Suprapubic skin (tissue), 4 donors: ENCODE measurements at regions not wholly inside any gene's neighbourhood (a gene's known extent, or its start where the extent isn't known, plus 50 kb on each side); places are given as distances from the start of the nearest gene placed in this dataset.

Experiments used
- DNase-seq, 2 donors: peaks; one replicate each; pipeline ENCODE4 v3.0.0-alpha.2; 2019; ENCODE audit warnings: low spot score in 2 of 2
- H3K27ac ChIP-seq: fragments of 200-600 bp; sonication (generic); one replicate; pipeline ENCODE4 v1.5.1; 2019
- H3K27me3 ChIP-seq: fragments of 200-600 bp; sonication (generic); one replicate; pipeline ENCODE4 v1.5.1; 2019
- H3K36me3 ChIP-seq: fragments of 200-600 bp; sonication (generic); one replicate; pipeline ENCODE4 v1.5.1; 2019
- H3K4me1 ChIP-seq: fragments of 200-600 bp; sonication (generic); one replicate; pipeline ENCODE4 v1.5.1; 2019
- H3K4me3 ChIP-seq: fragments of 200-600 bp; sonication (generic); one replicate; pipeline ENCODE4 v1.5.1; 2019; ENCODE audit warnings: mild to moderate bottlenecking
- H3K9me3 ChIP-seq: fragments of 200-600 bp; sonication (generic); one replicate; pipeline ENCODE4 v1.5.1; 2019
- EP300 ChIP-seq: sonication (generic); formaldehyde crosslinking; IDR thresholded peaks from one replicate; pipeline ENCODE4 v1.6.1; 2017; ENCODE audit warnings: antibody characterized with exemption
- POLR2A ChIP-seq, 2 donors: fragments of 450-650 bp; IDR thresholded peaks; one replicate each; pipeline ENCODE4 v1.6.1; 2017; ENCODE audit warnings: antibody characterized with exemption in 2 of 2, mild to moderate bottlenecking in 2 of 2, moderate library complexity in 2 of 2
- POLR2AphosphoS5 ChIP-seq, 3 donors: sonication (generic); formaldehyde crosslinking; IDR thresholded peaks; one replicate each; pipeline ENCODE4 v1.6.1; 2017; ENCODE audit warnings: antibody characterized with exemption in 3 of 3
- WGBS: methylation state at CpG from one replicate; pipeline ENCODE4 v1.1.5; 2018; 5-methylcytosine and 5-hydroxymethylcytosine counted together
- TF ChIP-seq, protein P1 (sequence below), 2 donors: fragments of 200-600 bp in 1 of 2; fragments of 450-650 bp in 1 of 2; sonication (generic) in 1 of 2; IDR thresholded peaks; one replicate each; pipeline ENCODE4 v1.5.1; 2016 to 2019; ENCODE audit warnings: antibody characterized with exemption in 2 of 2, mild to moderate bottlenecking in 1 of 2, moderate library complexity in 1 of 2

DNA sequence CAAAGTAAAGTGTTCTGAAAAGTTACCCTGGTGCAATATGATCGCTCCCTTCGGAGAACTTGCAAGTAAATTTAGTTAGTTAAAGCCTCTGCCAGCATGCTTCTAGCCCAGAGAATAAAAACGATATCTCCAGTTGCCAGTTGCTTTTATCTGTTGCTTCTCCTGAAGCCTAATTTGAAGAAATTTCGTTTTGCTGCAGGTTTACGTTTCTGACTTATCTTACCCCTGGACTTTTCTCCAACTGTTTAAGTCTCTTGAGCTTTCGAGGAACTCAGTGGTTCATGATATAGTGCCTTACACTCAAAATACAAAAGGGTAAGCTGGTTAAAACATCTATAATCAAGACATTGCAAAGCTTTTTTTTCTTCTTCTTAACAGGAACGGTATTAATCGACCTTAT, 131.1 kb downstream of the FAM161A start:
- no peak overlapping the region for H3K4me3 ChIP-seq
- no peak for DNase-seq
- no peaks in the 10 kb centered on the region for H3K36me3 ChIP-seq
- WGBS, result 87% methylated on average over 8 of the region's 8 CpGs
- H3K9me3 ChIP-seq, result no peaks in the 10 kb centered on the region
- TF ChIP-seq, protein P1, sequence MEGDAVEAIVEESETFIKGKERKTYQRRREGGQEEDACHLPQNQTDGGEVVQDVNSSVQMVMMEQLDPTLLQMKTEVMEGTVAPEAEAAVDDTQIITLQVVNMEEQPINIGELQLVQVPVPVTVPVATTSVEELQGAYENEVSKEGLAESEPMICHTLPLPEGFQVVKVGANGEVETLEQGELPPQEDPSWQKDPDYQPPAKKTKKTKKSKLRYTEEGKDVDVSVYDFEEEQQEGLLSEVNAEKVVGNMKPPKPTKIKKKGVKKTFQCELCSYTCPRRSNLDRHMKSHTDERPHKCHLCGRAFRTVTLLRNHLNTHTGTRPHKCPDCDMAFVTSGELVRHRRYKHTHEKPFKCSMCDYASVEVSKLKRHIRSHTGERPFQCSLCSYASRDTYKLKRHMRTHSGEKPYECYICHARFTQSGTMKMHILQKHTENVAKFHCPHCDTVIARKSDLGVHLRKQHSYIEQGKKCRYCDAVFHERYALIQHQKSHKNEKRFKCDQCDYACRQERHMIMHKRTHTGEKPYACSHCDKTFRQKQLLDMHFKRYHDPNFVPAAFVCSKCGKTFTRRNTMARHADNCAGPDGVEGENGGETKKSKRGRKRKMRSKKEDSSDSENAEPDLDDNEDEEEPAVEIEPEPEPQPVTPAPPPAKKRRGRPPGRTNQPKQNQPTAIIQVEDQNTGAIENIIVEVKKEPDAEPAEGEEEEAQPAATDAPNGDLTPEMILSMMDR (IDR thresholded peaks at IDR 0.05), result no peak
- TF ChIP-seq POLR2A (IDR thresholded peaks at IDR 0.05) (no peak), EP300 (no peak), POLR2AphosphoS5 (IDR thresholded peaks at IDR 0.05) (no peak)
- H3K27me3 ChIP-seq, result no peaks in the 10 kb centered on the region
- H3K4me1 ChIP-seq, result no peaks in the 10 kb centered on the region
- no peak overlapping the region for H3K27ac ChIP-seq

DNA sequence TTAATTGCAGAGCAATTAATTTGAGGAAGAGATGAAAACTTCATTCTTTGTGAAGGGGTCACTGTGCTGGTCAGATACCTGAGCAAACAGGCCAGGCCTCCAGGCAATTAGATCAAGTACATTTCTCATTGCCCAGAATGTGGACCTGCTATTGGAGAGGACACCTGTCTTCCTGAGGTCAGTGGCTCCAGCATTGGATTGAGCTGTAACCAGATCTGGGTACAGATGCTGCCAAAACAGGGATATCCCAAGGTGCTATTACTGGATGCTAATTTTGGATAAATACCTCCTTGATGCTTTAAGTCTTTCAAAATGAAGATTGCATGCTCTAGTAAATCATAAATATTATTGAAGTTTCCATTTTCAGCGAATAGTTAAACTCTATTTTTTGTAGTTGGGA, 131.5 kb downstream of the FAM161A start:
- Histone ChIP-seq H3K27ac (no peak overlapping the region), H3K36me3 (no peaks in the 10 kb centered on the region), H3K27me3 (no peaks in the 10 kb centered on the region), H3K9me3 (no peaks in the 10 kb centered on the region), H3K4me1 (no peaks in the 10 kb centered on the region), H3K4me3 (no peak overlapping the region)
- TF ChIP-seq EP300, result no peak
- no peak for TF ChIP-seq POLR2AphosphoS5 (IDR thresholded peaks at IDR 0.05)
- TF ChIP-seq, protein P1 (IDR thresholded peaks at IDR 0.05), result no peak
- TF ChIP-seq POLR2A (IDR thresholded peaks at IDR 0.05), result no peak
- no peak for DNase-seq
- WGBS, result 90% methylated on average over 1 of the region's 1 CpG

DNA sequence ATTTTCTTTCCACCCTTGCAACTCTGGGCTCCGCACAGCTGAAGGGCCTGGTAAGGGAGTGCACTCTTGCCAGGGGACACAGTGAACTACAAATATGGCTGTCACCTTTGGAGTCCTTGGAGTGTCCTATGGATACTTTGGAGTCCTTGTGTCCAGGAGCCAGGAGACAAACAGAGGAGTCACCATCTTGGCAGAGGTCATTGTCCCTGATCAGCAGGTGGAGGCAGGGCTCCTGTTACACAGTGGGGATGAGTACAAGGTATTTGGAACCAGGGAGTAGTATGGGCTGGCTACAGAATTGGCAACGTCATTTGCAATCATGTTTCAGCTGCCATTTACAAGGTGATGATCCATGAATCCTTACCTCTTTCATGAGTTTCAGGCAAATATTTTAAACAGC, 132.5 kb downstream of the FAM161A start:
- 92% methylated on average over 2 of the region's 2 CpGs for WGBS
- DNase-seq, result no peak
- no peaks in the 10 kb centered on the region for H3K27me3 ChIP-seq
- no peak overlapping the region for H3K27ac ChIP-seq
- H3K36me3 ChIP-seq, result no peaks in the 10 kb centered on the region
- TF ChIP-seq POLR2AphosphoS5 (IDR thresholded peaks at IDR 0.05) (no peak), EP300 (no peak), POLR2A (IDR thresholded peaks at IDR 0.05) (no peak)
- TF ChIP-seq, protein P1 (IDR thresholded peaks at IDR 0.05), result no peak
- H3K4me1 ChIP-seq, result no peaks in the 10 kb centered on the region
- no peaks in the 10 kb centered on the region for H3K9me3 ChIP-seq
- H3K4me3 ChIP-seq, result no peak overlapping the region

DNA sequence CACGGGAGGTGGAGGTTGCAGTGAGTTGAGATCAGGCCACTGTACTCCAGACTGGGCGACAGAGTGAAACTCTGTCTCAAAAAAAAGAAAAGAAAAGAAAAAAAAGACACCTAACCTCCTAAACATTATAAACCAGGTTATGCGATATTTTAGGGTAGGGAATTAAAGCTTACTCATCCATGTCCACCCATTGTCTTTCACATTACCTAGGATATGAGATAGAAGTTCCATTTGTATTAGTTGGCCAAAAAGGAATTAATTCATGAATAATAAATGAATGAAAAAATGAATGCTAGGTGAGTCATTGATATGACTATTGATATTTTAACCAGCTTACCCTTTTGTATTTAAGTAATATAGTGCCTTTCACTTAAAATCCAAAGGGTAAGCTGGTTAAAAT, 132.9 kb downstream of the FAM161A start:
- no peaks in the 10 kb centered on the region for H3K27me3 ChIP-seq
- no peaks in the 10 kb centered on the region for H3K4me1 ChIP-seq
- no peak overlapping the region for H3K4me3 ChIP-seq
- no peaks in the 10 kb centered on the region for H3K36me3 ChIP-seq
- H3K27ac ChIP-seq, result no peak overlapping the region
- TF ChIP-seq POLR2A (IDR thresholded peaks at IDR 0.05) (no peak), POLR2AphosphoS5 (IDR thresholded peaks at IDR 0.05) (no peak), EP300 (no peak)
- TF ChIP-seq, protein P1 (IDR thresholded peaks at IDR 0.05), result no peak
- H3K9me3 ChIP-seq, result no peaks in the 10 kb centered on the region
- no peak for DNase-seq
- 84% methylated on average over 3 of the region's 3 CpGs for WGBS

DNA sequence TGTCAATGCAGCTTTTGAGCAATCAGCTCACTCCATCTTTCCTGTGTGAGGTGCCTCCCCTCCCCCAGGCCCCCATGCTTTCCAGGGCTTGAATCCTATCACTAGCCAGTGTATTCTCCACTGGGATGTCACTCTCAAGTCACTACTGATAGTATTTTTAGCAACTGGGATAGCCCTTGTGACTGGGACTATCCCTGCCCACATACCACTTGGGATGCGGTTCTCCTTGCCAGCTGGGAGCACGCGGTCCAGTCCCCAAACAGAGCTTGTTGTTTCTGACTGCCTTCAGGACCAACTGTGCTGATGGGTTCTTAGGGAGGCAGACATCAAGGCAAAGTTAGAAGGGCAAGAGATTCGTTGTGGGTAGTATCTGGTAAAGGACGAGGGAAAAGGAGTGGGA, 134.9 kb downstream of the FAM161A start:
- WGBS, result 93% methylated on average over 5 of the region's 5 CpGs
- no peaks in the 10 kb centered on the region for H3K27me3 ChIP-seq
- H3K9me3 ChIP-seq, result no peaks in the 10 kb centered on the region
- no peak for DNase-seq
- no peak for TF ChIP-seq EP300
- no peak for TF ChIP-seq POLR2A (IDR thresholded peaks at IDR 0.05)
- TF ChIP-seq, protein P1 (IDR thresholded peaks at IDR 0.05), result no peak
- TF ChIP-seq POLR2AphosphoS5 (IDR thresholded peaks at IDR 0.05), result no peak
- no peaks in the 10 kb centered on the region for H3K36me3 ChIP-seq
- H3K27ac ChIP-seq, result no peak overlapping the region
- no peak overlapping the region for H3K4me3 ChIP-seq
- H3K4me1 ChIP-seq, result no peaks in the 10 kb centered on the region
